SK-N-MC (cell line): ENCODE measurements at regions not wholly inside any gene's neighbourhood (a gene's known extent, or its start where the extent isn't known, plus 50 kb on each side); places are given as distances from the start of the nearest gene placed in this dataset.

Experiments used
- EZH2 ChIP-seq: fragments of 200-600 bp; sonication (generic); IDR thresholded peaks from one replicate; pipeline ENCODE4 v1.6.1; 2017; ENCODE audit warnings: antibody characterized with exemption
- POLR2AphosphoS5 ChIP-seq: IDR thresholded peaks from 2 replicates; pipeline ENCODE4 v1.6.1; 2012; ENCODE audit warnings: mild to moderate bottlenecking, low read depth, low read length, borderline replicate concordance

DNA sequence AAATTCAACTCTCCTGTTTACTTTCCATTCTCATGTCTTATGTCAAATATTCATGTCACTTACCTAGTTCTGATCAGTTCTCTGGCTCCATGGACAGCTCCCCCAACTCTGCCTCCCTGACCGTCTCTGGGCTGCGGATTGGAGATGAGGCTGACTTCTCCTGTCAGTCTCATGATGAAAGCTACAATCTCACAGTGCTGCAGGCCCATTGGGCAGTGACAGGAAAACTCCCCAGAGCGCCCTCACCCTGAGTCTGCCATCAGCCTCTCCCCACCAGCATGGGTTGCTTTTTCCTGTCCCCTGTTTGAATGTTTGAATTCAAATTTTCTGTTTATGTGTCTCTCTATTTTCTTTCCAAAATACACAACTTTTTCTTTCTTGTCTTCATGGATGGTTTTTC is 63.8 kb upstream of the TOP3B start:
- TF ChIP-seq POLR2AphosphoS5 (no peak), EZH2 (no peak)
